ENCODE measurements at regions not wholly inside any gene's neighbourhood (a gene's known extent, or its start where the extent isn't known, plus 50 kb on each side); places are given as distances from the start of the nearest gene placed in this dataset.
"Not testable (repeated sequence)": the region's sequence is repeated elsewhere in the genome, so short reads cannot be mapped to it uniquely, and the experiment has no call there.

GRCh38 chr4:162740228-162740627 lies 426.5 kb downstream of the NAF1 start:
- TF ChIP-seq CTCF (IDR thresholded peaks at IDR 0.05; ENCODE audit: low read depth, low read length); EZH2phosphoT487 (IDR thresholded peaks at IDR 0.05; ENCODE audit: low read depth): not testable (repeated sequence)
